GM19452 (cell line): ENCODE measurements at regions not wholly inside any gene's neighbourhood (a gene's known extent, or its start where the extent isn't known, plus 50 kb on each side); places are given as distances from the start of the nearest gene placed in this dataset.

Experiments used
- ATAC-seq: cut with Tn5 transposase; IDR thresholded peaks from one replicate; pipeline ENCODE4 v1.9.1; 2021; ENCODE audit not compliant: unreplicated experiment

- no peak for ATAC-seq
Measured at GRCh38 chr14:101130861-101131260, 227.3 kb upstream of the RTL1 start.

GRCh38 chr14:101131451-101131916, 228.0 kb upstream of the RTL1 start:
- ATAC-seq = no peak

GRCh38 chr14:101132051-101132571, 228.6 kb upstream of the RTL1 start:
- ATAC-seq = no peak

- no peak for ATAC-seq
Measured at GRCh38 chr14:101132588-101132987, 229.1 kb upstream of the RTL1 start.

- ATAC-seq = no peak
Measured at GRCh38 chr14:101133068-101133467, 229.5 kb upstream of the RTL1 start.

- ATAC-seq = no peak
Measured at GRCh38 chr14:101134161-101134631, 230.7 kb upstream of the RTL1 start.

- no peak for ATAC-seq
Measured at GRCh38 chr14:101134851-101135433, 231.4 kb upstream of the RTL1 start.

- ATAC-seq = no peak
Measured at GRCh38 chr14:101135796-101136742, 232.5 kb upstream of the RTL1 start.

- ATAC-seq = no peak
Measured at GRCh38 chr14:101137234-101137633, 233.7 kb upstream of the RTL1 start.

GRCh38 chr14:101147848-101148247, 244.3 kb upstream of the RTL1 start:
- no peak for ATAC-seq

GRCh38 chr14:101150039-101150610, 246.6 kb upstream of the RTL1 start:
- ATAC-seq = no peak

- ATAC-seq = no peak
Measured at GRCh38 chr14:101151226-101151926, 247.9 kb upstream of the RTL1 start.

GRCh38 chr14:101151927-101152305, 248.4 kb upstream of the RTL1 start:
- ATAC-seq = no peak

- ATAC-seq = no peak
Measured at GRCh38 chr14:101152855-101153254, 249.3 kb upstream of the RTL1 start.

- ATAC-seq = no peak
Measured at GRCh38 chr14:101153691-101154090, 250.2 kb upstream of the RTL1 start.

GRCh38 chr14:101155575-101155974, 252.1 kb upstream of the RTL1 start:
- no peak for ATAC-seq

- ATAC-seq = no peak
Measured at GRCh38 chr14:101167428-101167827, 263.9 kb upstream of the RTL1 start.

GRCh38 chr14:101169267-101169666, 265.7 kb upstream of the RTL1 start:
- ATAC-seq = no peak

- ATAC-seq = no peak
Measured at GRCh38 chr14:101171650-101172049, 268.1 kb upstream of the RTL1 start.

GRCh38 chr14:101173698-101174521, 270.4 kb upstream of the RTL1 start:
- no peak for ATAC-seq
